ENCODE measurements at regions not wholly inside any gene's neighbourhood (a gene's known extent, or its start where the extent isn't known, plus 50 kb on each side); places are given as distances from the start of the nearest gene placed in this dataset.

GRCh38 chr7:32428546-32428945 is 61.6 kb downstream of the LSM5 start:
- DNase-seq (ENCODE audit: low read depth) = no peak

- DNase-seq (ENCODE audit: low read depth) = peak; percentile 84
These were observed 62.4 kb downstream of the LSM5 start for GRCh38 chr7:32427769-32428291.

GRCh38 chr7:32416846-32417245 is 73.3 kb downstream of the LSM5 start:
- DNase-seq (ENCODE audit: low read depth) = no peak

- DNase-seq (ENCODE audit: low read depth) = no peak
These were observed 74.2 kb downstream of the LSM5 start for GRCh38 chr7:32415936-32416335.

- DNase-seq (ENCODE audit: low read depth) = no peak
These were observed 74.7 kb downstream of the LSM5 start for GRCh38 chr7:32415519-32415918.

- no peak for DNase-seq (ENCODE audit: low read depth)
These were observed 77.7 kb downstream of the LSM5 start for GRCh38 chr7:32412471-32412870.

GRCh38 chr7:32410545-32410944 is 79.6 kb downstream of the LSM5 start:
- no peak for DNase-seq (ENCODE audit: low read depth)

GRCh38 chr7:32406386-32406785 is 83.8 kb downstream of the LSM5 start:
- no peak for DNase-seq (ENCODE audit: low read depth)

- DNase-seq (ENCODE audit: low read depth) = no peak
These were observed 86.5 kb downstream of the LSM5 start for GRCh38 chr7:32403463-32404229.

- DNase-seq (ENCODE audit: low read depth) = no peak
These were observed 89.5 kb downstream of the LSM5 start for GRCh38 chr7:32400676-32401075.

GRCh38 chr7:32399311-32399710 is 90.9 kb downstream of the LSM5 start:
- DNase-seq (ENCODE audit: low read depth) = no peak

GRCh38 chr7:32395168-32395567 is 95.0 kb downstream of the LSM5 start:
- DNase-seq (ENCODE audit: low read depth) = no peak

- DNase-seq (ENCODE audit: low read depth) = no peak
These were observed 96.3 kb downstream of the LSM5 start for GRCh38 chr7:32393861-32394260.

GRCh38 chr7:32390210-32390609 is 100.0 kb downstream of the LSM5 start:
- DNase-seq (ENCODE audit: low read depth) = no peak

GRCh38 chr7:32385316-32385956 is 104.7 kb downstream of the LSM5 start:
- DNase-seq (ENCODE audit: low read depth) = no peak

GRCh38 chr7:32381024-32381601 is 109.1 kb downstream of the LSM5 start:
- no peak for DNase-seq (ENCODE audit: low read depth)

- no peak for DNase-seq (ENCODE audit: low read depth)
These were observed 110.6 kb downstream of the LSM5 start for GRCh38 chr7:32379510-32380112.

GRCh38 chr7:32378988-32379387 is 111.2 kb downstream of the LSM5 start:
- no peak for DNase-seq (ENCODE audit: low read depth)

GRCh38 chr7:32364581-32364980 is 125.6 kb downstream of the LSM5 start:
- DNase-seq (ENCODE audit: low read depth) = no peak

GRCh38 chr7:32360127-32360526 is 130.1 kb downstream of the LSM5 start:
- no peak for DNase-seq (ENCODE audit: low read depth)

- DNase-seq (ENCODE audit: low read depth) = no peak
These were observed 132.5 kb downstream of the LSM5 start for GRCh38 chr7:32357535-32358277.

GRCh38 chr7:32347244-32347828 is 142.8 kb downstream of the LSM5 start:
- peak; percentile 10 for DNase-seq (ENCODE audit: low read depth)

All from iris pigment epithelial cell (primary cell).